PFSK-1 (cell line): ENCODE measurements at regions not wholly inside any gene's neighbourhood (a gene's known extent, or its start where the extent isn't known, plus 50 kb on each side); places are given as distances from the start of the nearest gene placed in this dataset.

ENCODE experiments used
- FOXP2 ChIP-seq: optimal IDR thresholded peaks from 2 replicates; pipeline ENCODE3; 2011; ENCODE audit warnings: borderline replicate concordance, control low read depth, inconsistent platforms; ENCODE audit not compliant: insufficient read depth; ENCODE audit errors: extremely low read length, extremely low read depth
- POLR2AphosphoS5 ChIP-seq: IDR thresholded peaks from 2 replicates; pipeline ENCODE4 v1.6.1; 2012; ENCODE audit warnings: low read depth, mild to moderate bottlenecking, control low read depth, low read length, moderate library complexity
- REST ChIP-seq, 2 experiments: IDR thresholded peaks; 2 replicates each; pipeline versions ENCODE4 v1.6.1 to v1.8.0; 2011 to 2012; ENCODE audit warnings: low read depth in 2 of 2, low read length in 2 of 2, control low read depth in 1 of 2, inconsistent platforms in 1 of 2, mild to moderate bottlenecking in 1 of 2, moderate library complexity in 1 of 2; ENCODE audit not compliant: insufficient read depth in 1 of 2
- SIN3A ChIP-seq: IDR thresholded peaks from 2 replicates; pipeline ENCODE4 v1.6.1; 2012; ENCODE audit warnings: mild to moderate bottlenecking, low read length, moderate library complexity, borderline replicate concordance; ENCODE audit not compliant: insufficient read depth
- TAF1 ChIP-seq: IDR thresholded peaks from 2 replicates; pipeline ENCODE4 v1.6.1; 2012; ENCODE audit warnings: low read length, control low read depth, borderline replicate concordance; ENCODE audit not compliant: insufficient read depth

- no peak for TF ChIP-seq SIN3A
- no peak for TF ChIP-seq REST (IDR thresholded peaks at IDR 0.05; ENCODE audit: insufficient read depth in 1 of 2, low read depth in 2 of 2, low read length in 2 of 2)
- no peak for TF ChIP-seq FOXP2
- TF ChIP-seq POLR2AphosphoS5: no peak
- TF ChIP-seq TAF1: no peak
These were observed 51.1 kb upstream of the ROPN1 start for GRCh38 chr3:124043023-124043422.

GRCh38 chr3:124044956-124045355, 53.0 kb upstream of the ROPN1 start:
- TF ChIP-seq REST (IDR thresholded peaks at IDR 0.05; ENCODE audit: insufficient read depth in 1 of 2, low read depth in 2 of 2, low read length in 2 of 2): no peak
- TF ChIP-seq POLR2AphosphoS5: no peak
- TF ChIP-seq TAF1: no peak
- TF ChIP-seq SIN3A: no peak
- TF ChIP-seq FOXP2: no peak

GRCh38 chr3:124048967-124049798, 57.3 kb upstream of the ROPN1 start:
- TF ChIP-seq FOXP2 (no peak), REST (IDR thresholded peaks at IDR 0.05; ENCODE audit: insufficient read depth in 1 of 2, low read depth in 2 of 2, low read length in 2 of 2) (no peak), SIN3A (no peak), TAF1 (no peak), POLR2AphosphoS5 (no peak)

- TF ChIP-seq REST (IDR thresholded peaks at IDR 0.05; ENCODE audit: insufficient read depth in 1 of 2, low read depth in 2 of 2, low read length in 2 of 2): no peak
- TF ChIP-seq SIN3A: no peak
- no peak for TF ChIP-seq FOXP2
- no peak for TF ChIP-seq TAF1
- TF ChIP-seq POLR2AphosphoS5: no peak
These were observed 59.7 kb upstream of the ROPN1 start for GRCh38 chr3:124051636-124052035.
